ENCODE measurements at regions not wholly inside any gene's neighbourhood (a gene's known extent, or its start where the extent isn't known, plus 50 kb on each side); places are given as distances from the start of the nearest gene placed in this dataset.

DNA sequence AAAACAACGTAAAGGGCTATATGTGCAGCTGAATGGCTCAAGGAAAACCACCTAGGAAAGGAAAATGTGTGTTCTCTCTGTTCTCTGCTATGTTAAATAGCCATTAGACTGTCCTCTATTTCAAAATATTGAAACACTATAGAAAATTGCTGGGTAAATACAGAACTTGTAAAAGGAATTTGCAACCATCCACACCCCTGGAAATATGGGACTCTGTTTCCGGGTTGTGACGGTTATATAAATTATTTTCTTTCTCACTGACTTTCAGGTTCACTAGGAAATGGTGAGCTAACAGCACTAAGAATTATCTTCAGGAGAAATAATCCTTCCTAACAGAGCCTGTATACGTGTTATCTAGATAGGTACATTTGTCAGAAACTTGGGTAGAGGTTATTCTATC lies 161.0 kb upstream of the DKK2 start:
- H3K4me3 ChIP-seq (replicated peaks; ENCODE audit: insufficient read depth, low read length): no peak overlapping the region
- no peak overlapping the region for H3K27ac ChIP-seq (replicated peaks)
- TF ChIP-seq, protein P1, sequence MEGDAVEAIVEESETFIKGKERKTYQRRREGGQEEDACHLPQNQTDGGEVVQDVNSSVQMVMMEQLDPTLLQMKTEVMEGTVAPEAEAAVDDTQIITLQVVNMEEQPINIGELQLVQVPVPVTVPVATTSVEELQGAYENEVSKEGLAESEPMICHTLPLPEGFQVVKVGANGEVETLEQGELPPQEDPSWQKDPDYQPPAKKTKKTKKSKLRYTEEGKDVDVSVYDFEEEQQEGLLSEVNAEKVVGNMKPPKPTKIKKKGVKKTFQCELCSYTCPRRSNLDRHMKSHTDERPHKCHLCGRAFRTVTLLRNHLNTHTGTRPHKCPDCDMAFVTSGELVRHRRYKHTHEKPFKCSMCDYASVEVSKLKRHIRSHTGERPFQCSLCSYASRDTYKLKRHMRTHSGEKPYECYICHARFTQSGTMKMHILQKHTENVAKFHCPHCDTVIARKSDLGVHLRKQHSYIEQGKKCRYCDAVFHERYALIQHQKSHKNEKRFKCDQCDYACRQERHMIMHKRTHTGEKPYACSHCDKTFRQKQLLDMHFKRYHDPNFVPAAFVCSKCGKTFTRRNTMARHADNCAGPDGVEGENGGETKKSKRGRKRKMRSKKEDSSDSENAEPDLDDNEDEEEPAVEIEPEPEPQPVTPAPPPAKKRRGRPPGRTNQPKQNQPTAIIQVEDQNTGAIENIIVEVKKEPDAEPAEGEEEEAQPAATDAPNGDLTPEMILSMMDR (IDR thresholded peaks at IDR 0.05; ENCODE audit: insufficient read depth, low read length): no peak
- TF ChIP-seq, protein P2, sequence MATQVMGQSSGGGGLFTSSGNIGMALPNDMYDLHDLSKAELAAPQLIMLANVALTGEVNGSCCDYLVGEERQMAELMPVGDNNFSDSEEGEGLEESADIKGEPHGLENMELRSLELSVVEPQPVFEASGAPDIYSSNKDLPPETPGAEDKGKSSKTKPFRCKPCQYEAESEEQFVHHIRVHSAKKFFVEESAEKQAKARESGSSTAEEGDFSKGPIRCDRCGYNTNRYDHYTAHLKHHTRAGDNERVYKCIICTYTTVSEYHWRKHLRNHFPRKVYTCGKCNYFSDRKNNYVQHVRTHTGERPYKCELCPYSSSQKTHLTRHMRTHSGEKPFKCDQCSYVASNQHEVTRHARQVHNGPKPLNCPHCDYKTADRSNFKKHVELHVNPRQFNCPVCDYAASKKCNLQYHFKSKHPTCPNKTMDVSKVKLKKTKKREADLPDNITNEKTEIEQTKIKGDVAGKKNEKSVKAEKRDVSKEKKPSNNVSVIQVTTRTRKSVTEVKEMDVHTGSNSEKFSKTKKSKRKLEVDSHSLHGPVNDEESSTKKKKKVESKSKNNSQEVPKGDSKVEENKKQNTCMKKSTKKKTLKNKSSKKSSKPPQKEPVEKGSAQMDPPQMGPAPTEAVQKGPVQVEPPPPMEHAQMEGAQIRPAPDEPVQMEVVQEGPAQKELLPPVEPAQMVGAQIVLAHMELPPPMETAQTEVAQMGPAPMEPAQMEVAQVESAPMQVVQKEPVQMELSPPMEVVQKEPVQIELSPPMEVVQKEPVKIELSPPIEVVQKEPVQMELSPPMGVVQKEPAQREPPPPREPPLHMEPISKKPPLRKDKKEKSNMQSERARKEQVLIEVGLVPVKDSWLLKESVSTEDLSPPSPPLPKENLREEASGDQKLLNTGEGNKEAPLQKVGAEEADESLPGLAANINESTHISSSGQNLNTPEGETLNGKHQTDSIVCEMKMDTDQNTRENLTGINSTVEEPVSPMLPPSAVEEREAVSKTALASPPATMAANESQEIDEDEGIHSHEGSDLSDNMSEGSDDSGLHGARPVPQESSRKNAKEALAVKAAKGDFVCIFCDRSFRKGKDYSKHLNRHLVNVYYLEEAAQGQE (IDR thresholded peaks at IDR 0.05; ENCODE audit: insufficient replicate concordance, low read depth): no peak
- TF ChIP-seq GABPA (IDR thresholded peaks at IDR 0.05; ENCODE audit: low read depth) (no peak), POLR2AphosphoS5 (IDR thresholded peaks at IDR 0.05; ENCODE audit: low read depth) (no peak), SPI1 (IDR thresholded peaks at IDR 0.05; ENCODE audit: borderline replicate concordance, low read depth) (no peak)
- DNase-seq (ENCODE audit: low read depth in 1 of 2, low spot score in 1 of 2): no peak
- no peaks in the 10 kb centered on the region for H3K27me3 ChIP-seq (ENCODE audit: insufficient read depth, poor library complexity, severe bottlenecking)

DNA sequence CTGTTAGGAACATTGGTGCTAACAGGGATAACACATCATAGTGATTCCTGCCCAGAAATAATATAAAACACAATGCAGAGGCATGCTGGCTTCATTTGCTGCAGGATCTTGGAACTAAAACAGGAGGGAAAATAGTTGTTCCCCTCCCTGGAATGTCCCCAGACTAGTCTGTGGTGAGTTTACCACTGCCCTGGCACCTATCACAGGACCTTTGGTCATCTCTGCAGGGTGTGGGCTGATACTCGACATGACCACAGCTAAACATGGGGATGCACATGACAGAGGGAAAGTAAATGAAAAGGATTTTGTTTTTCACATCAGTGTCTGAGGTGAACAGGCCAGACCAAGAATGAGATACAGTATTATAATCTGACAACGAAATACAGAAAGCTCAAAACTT lies 160.2 kb upstream of the DKK2 start:
- H3K27ac ChIP-seq (replicated peaks): no peak overlapping the region
- TF ChIP-seq SPI1 (IDR thresholded peaks at IDR 0.05; ENCODE audit: borderline replicate concordance, low read depth): no peak
- TF ChIP-seq, protein P1 (IDR thresholded peaks at IDR 0.05; ENCODE audit: insufficient read depth, low read length): no peak
- H3K4me3 ChIP-seq (replicated peaks; ENCODE audit: insufficient read depth, low read length): no peak overlapping the region
- H3K27me3 ChIP-seq (ENCODE audit: insufficient read depth, poor library complexity, severe bottlenecking): no peaks in the 10 kb centered on the region
- DNase-seq (ENCODE audit: low read depth in 1 of 2, low spot score in 1 of 2): no peak

DNA sequence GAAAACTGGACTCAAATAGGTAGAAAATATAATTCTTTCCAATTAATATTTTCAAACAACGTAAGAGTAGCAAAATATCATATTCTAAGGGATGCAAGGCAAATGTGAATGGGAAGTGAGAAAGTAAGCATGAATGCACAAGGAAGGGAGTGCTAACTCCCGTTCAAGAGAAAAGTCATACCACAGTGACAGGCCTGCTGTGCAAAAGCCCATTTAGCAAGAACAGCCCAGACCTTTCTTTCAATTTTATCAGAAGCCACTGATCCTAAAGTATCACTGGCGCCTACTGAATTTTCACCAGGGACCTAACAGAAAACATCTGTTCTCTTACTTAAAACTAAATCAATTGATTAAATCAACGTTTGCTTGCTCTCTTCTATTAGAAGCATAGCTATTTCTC lies 157.9 kb upstream of the DKK2 start:
- TF ChIP-seq, protein P1 (IDR thresholded peaks at IDR 0.05; ENCODE audit: insufficient read depth, low read length): no peak
- TF ChIP-seq POLR2AphosphoS5 (IDR thresholded peaks at IDR 0.05; ENCODE audit: low read depth) (no peak), GABPA (IDR thresholded peaks at IDR 0.05; ENCODE audit: low read depth) (no peak), SPI1 (IDR thresholded peaks at IDR 0.05; ENCODE audit: borderline replicate concordance, low read depth) (no peak)
- TF ChIP-seq, protein P2 (IDR thresholded peaks at IDR 0.05; ENCODE audit: insufficient replicate concordance, low read depth): no peak
- Histone ChIP-seq H3K4me3 (replicated peaks; ENCODE audit: insufficient read depth, low read length) (no peak overlapping the region), H3K27me3 (ENCODE audit: insufficient read depth, poor library complexity, severe bottlenecking) (no peaks in the 10 kb centered on the region), H3K27ac (replicated peaks) (no peak overlapping the region)
- no peak for DNase-seq (ENCODE audit: low read depth in 1 of 2, low spot score in 1 of 2)

DNA sequence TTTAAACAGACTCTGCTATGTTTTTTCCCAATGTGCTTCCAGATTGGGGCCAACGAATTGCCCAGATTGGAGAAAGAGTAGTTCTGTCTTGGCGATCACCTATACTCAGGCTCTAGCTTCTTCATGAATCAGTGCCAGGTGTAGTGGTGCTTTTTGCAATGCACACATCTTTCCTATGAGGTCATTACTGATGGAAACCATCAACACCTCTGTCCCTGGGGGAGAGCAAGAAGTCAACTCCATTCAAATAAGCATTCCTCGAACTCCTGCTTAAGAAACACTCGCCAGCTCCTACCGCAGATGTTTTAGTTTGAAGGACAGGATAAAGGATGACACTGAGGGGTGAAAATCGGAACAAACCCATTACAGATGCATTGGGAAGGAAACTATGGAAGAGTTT lies 156.5 kb upstream of the DKK2 start:
- DNase-seq (ENCODE audit: low read depth in 1 of 2, low spot score in 1 of 2): no peak
- H3K27me3 ChIP-seq (ENCODE audit: insufficient read depth, poor library complexity, severe bottlenecking): no peaks in the 10 kb centered on the region
- no peak overlapping the region for H3K27ac ChIP-seq (replicated peaks)
- no peak overlapping the region for H3K4me3 ChIP-seq (replicated peaks; ENCODE audit: insufficient read depth, low read length)
- no peak for TF ChIP-seq POLR2AphosphoS5 (IDR thresholded peaks at IDR 0.05; ENCODE audit: low read depth)
- TF ChIP-seq, protein P1 (IDR thresholded peaks at IDR 0.05; ENCODE audit: insufficient read depth, low read length): no peak
- TF ChIP-seq GABPA (IDR thresholded peaks at IDR 0.05; ENCODE audit: low read depth): no peak
- TF ChIP-seq, protein P2 (IDR thresholded peaks at IDR 0.05; ENCODE audit: insufficient replicate concordance, low read depth): no peak
- no peak for TF ChIP-seq SPI1 (IDR thresholded peaks at IDR 0.05; ENCODE audit: borderline replicate concordance, low read depth)
